ENCODE measurements at regions not wholly inside any gene's neighbourhood (a gene's known extent, or its start where the extent isn't known, plus 50 kb on each side); places are given as distances from the start of the nearest gene placed in this dataset.

GRCh38 chr2:212908031-212908430 lies 243.4 kb downstream of the IKZF2 start:
- TF ChIP-seq CTCF (IDR thresholded peaks at IDR 0.05; ENCODE audit: insufficient read depth, low read depth, low read length): no peak
- TF ChIP-seq EZH2 (IDR thresholded peaks at IDR 0.05; ENCODE audit: insufficient read depth, low read length): no peak
